SW 1271 (cell line): ENCODE measurements at regions not wholly inside any gene's neighbourhood (a gene's known extent, or its start where the extent isn't known, plus 50 kb on each side); places are given as distances from the start of the nearest gene placed in this dataset.

Experiments
- DNase-seq, 2 experiments: peaks; one replicate each; lab custom pipeline; 2025; lab: John Stamatoyannopoulos, UW

DNA sequence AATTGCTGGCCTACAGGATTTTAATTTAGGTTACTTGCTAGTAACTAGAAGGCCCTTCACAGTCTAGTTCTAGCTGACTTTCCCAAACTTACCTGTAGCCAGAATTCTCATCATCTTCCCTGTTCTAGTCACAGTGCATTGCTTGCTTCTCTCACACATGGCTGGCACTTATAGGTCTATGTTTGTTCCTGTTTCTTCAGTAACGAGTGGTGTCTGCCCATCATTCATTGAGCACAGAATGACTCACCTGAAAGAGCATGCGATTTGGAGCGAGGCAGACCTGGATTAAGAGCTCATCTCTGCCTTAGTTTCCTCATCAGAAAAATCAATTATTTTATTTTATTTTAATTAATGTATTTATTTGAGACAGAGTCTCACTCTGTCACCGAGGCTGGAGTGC, 201.7 kb upstream of the ANK2 start:
- DNase-seq, result no peak

DNA sequence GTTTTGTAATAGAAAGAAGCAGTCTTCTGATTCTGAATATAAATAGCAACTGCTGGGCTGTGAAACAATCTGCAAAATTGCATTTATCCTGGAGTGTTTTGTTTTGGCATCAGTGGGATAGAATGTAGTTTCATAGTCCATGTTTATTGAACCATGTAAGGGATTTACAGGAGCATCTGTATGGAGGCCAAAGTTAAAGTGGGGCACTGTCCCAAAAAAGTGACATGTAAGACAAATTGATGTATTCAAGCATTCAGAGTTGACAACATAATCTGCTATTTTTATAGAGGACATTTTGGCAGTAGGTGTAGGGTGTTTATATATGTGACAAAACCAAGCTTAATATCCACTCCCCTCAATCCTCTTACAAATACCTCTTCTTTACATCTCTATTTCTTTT, 200.5 kb upstream of the ANK2 start:
- DNase-seq, result no peak

DNA sequence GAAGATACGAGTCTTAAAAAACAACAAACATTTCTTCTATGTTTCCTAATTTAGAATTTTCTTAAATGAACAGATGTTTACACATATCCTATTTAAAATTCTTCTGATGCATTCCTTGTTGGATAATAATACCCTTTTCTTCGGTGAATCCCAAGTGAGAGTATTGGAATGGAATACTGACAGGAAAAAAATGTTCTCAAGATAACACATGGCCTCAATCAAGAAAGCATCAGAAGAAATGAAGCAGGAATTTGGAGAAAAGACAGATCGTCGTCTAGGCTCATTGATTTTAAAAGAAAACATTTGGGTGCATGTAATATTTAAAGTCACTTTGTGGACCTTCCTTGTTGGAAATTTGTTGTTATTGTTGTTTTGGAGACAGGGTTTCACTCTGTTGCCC, 196.9 kb upstream of the ANK2 start:
- DNase-seq, result no peak

DNA sequence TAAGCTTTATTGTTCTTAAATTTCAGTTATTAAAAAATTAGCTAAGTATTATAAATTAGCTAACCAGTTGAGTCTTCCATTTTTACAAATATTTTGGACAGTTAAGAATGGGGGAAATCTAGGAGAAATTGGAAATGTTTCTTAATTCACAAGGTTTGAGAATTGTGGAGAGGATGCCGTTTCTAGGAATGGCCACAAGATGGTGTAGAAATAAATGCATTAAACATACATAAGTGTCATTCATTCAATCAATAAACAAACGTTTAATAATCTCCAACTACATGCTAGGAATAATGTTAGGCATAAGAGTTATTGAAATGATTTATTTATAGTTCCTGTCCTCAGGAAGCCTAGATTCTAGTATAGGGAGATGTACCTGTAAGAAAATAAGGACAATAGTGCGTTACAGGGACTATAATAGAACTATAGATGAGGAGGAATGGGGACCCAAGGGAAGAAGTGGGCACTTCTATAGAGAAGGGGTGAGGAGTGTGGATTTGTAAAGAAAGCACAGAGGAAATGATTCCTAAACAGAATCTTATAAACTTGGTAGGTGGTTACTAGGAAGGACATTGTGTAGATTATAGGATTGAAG, 195.7 kb upstream of the ANK2 start:
- no peak for DNase-seq

DNA sequence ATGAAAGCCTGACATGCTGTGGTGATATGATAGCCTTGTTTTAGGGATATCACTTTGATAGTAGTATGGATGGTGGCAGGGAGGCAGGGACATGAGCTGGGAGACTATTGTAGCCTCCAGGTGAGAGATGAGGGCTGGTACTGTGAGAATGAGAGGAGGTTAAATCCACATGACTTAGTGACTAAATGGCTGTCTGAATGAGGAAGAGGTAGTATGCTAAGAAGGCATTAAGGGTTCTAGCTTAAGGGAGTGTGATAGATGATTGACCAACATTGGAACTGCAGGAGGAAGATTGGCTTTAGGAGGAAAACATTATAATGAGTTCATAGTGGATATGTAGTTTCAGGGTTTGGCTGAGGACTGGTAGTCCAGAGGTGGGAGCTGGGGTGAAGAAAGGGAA, 195.0 kb upstream of the ANK2 start:
- DNase-seq, result no peak

DNA sequence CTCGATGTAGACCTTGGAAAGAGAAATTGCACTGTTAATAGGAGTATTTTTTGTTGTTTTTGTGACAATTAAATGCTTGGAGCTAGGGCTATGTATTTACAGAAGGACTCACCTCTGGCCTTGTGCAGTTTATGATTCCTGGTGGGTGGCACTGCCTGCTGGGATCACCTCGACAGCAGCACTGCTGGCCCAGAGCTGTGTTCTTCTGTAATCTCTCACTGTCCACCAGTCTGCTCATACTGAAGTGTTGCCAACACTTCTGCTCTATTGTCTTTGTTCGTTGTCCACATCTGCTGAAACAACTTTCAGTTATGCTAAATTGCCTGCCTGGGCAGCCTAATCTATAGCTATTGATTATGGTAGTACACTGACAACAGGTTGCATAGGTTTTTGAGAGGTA, 194.4 kb upstream of the ANK2 start:
- DNase-seq, result no peak

DNA sequence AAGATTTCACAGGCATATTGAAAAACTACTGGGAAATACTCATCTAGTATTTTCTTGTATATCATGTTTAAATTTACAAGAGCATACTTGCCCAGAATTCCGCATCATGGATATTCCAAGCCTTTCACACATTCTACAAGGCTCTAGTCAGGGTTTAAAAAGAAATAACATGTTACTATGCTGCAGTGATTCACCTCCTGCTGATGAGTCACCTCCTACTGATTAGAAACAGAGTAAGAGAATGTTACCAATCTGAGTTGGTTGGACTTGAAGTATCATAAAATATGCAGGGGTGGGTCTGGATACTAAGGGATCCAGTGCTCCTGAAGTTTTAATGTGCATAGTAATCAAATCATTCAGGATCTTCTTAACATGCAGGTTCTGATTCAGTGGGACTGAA, 192.0 kb upstream of the ANK2 start:
- peak; percentile 7 to 61 for DNase-seq

DNA sequence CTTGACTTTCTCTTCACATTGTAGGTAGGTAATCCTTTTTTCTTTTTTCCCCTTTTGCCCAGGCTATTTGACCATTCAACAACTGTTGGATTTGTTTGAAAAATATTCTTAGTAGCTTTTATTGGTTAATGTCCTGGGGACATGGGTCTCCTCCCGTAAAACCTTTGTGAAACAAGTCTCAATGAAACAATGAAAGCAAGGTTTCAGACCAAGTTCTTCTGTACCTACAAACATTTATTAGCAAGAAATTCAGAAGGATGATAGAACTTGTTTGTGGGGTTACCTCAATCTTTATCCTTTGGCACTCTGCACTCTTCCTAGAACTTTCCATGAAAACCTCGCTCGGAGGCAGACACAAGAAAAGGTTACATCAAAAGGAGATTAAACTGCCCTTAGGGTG, 190.7 kb upstream of the ANK2 start:
- no peak for DNase-seq

DNA sequence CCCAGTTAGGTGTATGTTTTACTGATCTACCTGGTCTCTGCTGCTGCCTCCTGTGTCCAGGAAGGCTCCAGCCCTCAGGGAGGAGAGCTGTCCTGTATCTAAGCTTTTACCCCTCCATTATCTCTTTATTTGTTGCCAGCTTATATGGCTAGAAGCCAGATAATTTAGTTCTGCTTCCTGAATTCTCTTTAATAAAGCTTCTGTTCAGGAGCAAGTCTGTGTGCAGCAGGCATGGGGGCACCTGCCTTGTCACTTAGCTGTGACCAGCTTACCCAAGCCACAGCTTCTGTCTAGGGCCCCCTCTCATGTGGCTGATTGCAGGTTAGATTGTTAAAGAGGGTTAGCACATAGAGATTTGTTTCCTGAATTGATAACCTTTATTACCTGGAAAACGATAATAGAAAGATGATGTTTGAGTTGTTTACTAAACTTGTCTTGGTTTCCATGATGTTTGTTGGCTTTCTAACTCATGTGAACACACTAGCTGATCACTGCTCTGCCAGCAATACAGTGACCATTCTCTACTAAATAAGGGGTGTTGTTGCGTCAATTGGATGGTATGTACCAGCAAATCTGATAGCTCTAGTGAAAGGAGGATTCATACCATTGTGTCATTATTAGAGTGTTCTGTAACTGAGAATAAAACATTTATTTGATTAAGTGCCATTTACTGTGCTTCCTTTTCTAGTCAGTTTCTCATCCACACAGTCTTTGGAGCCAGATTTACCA, 189.8 kb upstream of the ANK2 start:
- DNase-seq, result no peak

DNA sequence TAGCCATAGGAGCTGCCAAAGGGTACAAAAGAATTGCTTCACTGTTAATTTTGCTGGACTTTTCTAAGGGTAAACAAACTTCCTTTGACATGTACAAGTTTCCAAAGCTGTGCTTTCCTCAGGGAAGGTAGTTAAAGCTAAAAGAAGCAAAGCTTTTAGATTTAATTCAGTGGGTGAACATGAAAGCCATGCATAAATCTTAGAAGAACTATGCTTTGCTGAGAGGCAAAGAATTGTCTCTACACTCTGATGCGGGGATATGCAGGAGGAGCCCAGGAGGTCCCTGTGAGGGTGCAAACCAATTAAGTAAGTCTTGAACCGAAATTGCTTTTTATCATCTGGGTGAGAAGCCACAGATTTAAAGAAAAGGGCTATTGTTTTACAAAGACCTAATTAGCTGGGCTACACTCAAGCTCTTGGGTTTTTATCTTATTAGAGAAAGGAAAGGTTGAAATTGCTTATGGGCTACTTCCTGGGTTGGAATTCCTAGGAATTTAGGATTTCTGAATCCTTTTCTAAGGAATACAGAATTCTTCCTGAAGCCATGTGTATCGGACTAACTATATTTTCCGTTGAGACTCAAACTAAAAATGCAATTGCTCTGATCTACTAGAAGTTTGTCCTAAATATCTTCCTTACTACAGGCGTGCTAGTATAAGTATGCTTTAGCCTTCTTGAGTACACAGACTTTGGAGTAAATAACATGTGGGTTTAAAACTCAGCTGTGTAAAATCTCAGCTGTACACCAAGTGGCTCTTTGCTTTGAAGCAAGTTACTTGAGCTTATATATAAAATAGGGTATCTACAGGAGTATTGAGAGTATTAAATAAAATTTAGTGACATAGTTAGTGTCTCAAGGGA, 188.4 kb upstream of the ANK2 start:
- DNase-seq, result no peak

DNA sequence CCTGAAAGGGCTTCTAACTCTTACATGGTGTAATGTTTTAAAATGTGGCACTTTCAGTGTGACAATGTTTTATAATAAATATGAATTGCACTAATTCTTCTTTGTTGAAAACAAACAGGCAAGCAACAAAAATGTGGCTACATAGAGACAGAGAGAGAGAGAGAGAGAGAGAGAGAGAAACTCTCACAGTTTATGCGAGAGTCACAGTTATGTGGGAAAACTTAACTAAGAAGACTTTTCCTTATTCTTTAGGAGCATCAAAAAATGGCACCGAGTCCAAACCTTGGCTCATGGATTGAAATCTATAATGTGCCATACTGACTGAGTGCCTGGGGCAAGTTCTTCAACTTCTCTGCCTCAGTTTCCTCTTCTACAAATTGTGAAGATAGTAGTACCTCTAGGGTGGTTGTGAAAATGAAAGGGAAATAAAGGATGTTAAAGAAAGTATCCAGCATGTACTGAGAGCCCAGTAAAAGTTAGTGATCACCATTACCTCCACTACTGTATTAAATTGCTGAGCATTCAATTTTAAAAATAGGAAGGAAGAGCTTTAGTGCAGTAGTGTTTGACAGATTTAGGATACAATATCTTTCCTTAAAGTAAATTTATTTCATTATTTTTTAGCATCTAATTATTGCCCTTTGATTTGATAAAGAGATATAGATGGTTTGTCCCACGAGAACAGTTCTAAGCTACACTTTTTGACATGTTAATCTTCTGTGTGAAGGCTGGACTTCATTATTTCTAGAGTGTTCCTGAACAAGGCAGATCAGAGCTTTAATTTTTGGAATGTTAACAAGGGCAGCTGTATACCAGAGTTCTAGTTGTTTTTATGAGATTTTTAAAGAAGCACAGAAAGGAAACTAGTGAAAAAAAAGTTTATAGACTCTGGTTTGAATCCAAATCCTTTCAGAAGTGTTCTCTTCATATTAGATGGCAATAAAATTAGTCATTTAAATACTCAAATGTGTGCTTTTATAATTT, 187.5 kb upstream of the ANK2 start:
- no peak for DNase-seq

DNA sequence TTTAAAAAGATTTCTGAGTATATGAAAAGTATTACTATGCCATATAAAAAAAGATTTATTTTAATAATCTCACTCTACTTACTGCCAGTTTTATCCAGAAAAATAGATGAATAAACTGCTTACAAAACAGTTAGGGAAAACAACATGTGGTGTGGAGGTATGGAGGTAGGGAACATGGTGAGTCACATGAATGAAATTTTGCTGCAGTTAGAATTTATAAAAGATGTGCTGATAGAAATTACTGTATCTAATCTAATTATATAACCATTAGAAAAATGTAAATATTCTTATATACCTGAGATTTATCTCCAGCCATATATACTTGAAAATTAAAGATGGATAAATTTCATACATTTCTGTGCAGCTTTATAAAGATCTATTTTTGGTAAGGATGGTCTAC, 184.0 kb upstream of the ANK2 start:
- DNase-seq, result no peak

DNA sequence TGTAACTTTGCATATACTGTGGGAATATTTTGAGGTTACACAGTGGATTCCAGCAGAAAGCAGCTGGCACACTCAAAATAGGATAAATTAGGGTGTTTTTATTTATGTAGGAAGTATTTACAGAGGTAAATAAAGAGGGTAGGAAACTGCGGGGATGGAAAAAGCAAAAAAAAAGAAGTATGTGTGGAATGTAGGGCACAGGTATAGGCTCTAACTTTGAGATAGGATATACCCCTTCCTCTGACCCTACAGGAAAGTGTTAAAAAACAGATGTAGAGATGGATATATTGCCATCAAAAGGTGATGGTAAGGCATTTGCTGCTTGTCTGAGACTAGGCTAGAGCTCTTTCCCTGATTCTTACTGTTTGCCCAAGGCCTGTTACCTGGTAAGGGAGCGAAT, 173.1 kb upstream of the ANK2 start:
- no peak for DNase-seq

DNA sequence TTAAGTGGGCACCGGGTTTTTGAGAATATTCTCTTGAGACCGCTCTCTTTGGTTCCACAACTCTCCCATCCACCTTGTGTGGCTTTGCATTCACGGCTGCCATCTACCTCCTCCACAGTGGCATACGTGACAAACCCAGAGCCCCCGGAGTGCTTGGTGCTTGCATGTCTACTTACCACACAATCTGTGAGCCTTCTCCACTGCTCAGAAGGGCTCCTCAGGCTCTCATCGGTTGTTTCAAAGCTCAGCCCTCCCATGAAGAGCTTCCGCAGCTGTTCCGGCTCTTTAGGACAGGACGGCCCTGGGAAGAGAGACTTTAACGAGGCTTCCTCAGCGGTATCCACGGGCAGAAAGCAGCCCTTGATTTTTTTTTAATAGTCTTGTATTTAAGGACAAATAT, 167.6 kb upstream of the ANK2 start:
- DNase-seq, result no peak

DNA sequence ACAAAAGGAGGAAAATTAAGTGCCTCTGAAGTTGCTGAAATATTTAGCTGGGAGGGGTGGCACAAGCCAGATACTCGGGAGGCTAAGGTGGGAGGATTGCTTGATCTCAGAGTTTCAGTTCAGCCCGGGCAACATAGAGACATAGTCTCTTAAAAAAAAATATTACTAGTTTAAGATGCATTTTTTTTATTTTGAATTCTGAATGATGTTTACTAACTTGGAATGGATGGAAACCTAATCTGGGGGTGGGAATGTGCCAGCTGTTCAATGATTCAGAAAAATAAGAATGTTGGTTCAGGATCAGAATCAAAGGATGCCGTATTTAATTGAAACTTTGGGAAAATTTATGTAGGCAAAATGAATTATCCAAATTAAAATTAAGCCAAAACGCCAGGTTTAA, 167.2 kb upstream of the ANK2 start:
- no peak for DNase-seq

DNA sequence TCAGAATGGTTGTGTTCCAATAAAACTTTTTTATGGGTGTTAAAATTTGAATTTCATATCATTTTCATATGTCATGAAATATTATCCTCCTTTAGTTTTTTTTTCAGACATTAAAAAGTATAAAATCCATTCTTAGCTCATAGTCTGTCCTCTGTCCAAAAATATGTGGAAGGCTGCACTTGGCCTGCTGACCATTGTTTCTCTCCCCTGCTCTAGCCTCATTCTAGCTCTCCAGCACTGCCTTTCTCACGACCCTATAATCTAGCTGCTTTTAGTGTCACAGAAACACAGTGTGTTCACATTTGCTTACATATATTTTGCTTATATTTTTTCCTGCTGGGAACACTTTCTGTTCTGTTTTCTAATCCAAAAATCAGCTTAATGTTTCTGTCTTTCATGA, 165.0 kb upstream of the ANK2 start:
- DNase-seq, result no peak

DNA sequence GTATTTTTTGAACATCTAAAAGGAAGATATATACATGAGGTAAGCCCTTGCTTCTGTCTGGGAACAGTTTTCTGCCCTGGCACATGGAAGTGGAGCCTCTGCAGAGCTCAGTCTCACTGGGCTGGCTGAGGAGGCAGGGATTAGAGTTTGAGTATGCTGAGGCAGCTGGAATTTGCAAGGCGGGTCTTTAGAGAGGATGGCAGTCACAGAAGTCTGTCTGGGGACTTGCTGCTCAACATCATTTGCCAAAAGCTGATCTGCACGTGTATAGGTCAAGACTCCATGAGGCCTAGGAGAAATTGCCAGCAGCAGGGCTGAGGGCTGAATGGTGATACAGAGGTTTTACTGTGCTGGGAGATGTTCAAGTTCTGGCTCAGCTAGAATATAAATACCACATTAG, 163.6 kb upstream of the ANK2 start:
- DNase-seq, result no peak

DNA sequence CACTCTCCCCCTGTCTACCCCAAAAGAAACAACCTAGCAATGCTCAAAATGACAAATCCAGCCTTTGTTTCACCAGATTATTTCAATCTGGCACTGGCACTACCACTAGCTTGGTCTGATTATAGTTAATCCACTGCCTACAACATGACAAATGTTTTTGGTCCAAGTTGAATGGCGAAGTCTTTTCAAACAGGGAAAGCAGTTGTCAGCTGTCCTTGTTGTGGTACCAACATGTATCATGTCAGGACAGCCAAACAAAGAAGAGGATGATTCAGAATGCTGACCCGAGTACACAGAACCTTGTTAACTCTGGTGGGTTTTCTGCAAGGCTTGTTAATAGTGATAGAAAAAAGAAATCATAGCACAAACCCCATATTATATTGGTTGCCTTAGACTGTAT, 160.8 kb upstream of the ANK2 start:
- no peak for DNase-seq

DNA sequence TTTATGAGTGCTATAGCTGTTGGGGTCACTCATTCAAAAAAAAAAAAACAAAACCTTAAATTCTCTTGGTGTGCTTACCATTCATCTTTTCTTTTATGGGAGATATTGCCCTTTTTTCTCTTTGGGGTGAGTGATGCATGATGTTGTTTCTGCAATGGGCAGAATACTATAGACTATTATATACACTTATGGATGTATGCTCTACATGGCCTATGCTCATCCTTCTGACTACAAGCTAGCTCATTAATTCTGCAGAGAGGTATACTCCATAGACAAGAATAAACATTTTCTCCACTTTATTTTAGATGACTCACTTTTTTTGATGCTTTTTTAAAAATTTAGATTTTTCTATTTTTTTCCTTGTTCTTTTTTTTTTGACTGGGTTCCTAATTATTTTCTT, 160.3 kb upstream of the ANK2 start:
- DNase-seq, result no peak

DNA sequence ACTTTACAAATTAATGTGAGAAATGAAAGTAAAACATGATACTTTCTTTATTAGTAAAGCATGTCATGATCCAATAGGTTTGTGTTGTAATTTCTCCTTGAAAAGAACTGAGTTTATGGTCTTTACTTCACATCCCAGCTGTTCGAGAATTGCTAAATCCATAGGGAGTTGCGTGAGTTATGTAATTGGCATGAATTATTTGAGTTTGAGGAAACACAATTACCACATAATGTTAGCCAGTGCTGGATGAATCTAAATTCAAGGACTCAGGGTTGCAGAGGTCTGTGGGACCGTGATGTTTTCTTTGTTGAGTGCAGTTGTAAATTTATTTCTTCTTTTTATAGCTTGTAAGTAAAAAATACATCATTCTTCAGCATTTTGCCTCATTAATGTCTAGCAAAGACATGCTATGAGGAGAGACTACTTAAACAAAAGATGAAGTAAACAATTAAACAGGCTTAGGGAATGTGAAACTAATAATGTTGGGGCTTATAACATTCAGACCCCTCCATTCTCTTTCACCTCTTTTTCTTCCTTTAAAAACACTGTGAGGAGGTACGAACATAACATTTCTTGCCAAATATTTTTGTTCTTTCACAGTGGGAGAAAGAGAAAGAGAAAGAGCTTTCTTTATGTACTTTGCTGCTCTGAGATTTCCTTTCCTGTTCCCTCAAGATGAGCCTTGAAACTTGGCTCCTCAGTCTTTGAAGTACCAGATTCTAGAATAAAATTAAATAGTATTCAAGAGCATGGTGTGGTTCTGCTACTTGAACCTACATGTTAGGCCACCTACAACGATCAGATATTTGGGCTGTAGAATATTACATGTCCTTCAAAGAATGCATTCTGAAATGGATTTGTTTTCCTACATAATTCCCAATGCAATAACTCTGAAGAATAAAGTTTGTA, 159.6 kb upstream of the ANK2 start:
- no peak for DNase-seq

DNA sequence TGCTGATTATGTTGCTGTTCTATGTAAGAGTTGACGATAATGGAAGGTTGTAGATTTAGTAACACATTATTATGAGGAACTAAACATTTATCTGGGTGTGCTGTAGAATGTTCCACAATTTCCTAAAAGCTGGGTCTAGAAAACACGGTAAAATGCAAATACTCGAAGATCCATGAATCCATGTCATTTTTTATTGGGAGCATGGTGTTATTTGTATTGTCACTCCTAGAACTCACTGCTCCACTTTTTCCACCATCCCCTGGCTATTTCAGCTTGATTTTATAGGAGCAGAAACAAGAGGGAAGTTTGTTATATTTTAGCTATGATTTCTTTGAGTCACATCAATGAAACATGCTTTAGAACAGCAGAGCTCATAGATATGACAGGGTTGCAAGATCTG, 155.0 kb upstream of the ANK2 start:
- DNase-seq, result no peak
